ENCODE measurements at regions not wholly inside any gene's neighbourhood (a gene's known extent, or its start where the extent isn't known, plus 50 kb on each side); places are given as distances from the start of the nearest gene placed in this dataset.

DNA sequence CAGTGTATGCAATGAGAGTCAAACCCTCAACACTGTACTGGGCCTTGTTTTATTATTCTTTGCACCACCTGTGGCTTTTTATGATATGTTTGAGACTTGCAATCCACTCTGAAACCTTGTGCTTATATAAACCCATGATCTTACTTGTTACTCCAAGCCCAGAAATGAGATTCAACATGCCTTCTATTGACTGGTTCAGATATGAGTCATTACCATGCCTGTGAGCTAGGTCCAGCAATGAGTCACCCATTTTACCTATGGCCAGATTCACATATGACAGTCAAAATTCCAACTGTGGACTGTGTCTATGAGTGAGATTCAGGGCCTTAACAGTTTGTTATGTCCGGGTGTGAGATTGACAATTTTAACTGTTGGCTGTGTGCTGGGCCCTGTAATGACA, 1846.1 kb downstream of the TP53TG3F start:
- TF ChIP-seq, protein P1, sequence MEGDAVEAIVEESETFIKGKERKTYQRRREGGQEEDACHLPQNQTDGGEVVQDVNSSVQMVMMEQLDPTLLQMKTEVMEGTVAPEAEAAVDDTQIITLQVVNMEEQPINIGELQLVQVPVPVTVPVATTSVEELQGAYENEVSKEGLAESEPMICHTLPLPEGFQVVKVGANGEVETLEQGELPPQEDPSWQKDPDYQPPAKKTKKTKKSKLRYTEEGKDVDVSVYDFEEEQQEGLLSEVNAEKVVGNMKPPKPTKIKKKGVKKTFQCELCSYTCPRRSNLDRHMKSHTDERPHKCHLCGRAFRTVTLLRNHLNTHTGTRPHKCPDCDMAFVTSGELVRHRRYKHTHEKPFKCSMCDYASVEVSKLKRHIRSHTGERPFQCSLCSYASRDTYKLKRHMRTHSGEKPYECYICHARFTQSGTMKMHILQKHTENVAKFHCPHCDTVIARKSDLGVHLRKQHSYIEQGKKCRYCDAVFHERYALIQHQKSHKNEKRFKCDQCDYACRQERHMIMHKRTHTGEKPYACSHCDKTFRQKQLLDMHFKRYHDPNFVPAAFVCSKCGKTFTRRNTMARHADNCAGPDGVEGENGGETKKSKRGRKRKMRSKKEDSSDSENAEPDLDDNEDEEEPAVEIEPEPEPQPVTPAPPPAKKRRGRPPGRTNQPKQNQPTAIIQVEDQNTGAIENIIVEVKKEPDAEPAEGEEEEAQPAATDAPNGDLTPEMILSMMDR (IDR thresholded peaks at IDR 0.05) = no peak
- TF ChIP-seq POLR2A (IDR thresholded peaks at IDR 0.05) = no peak

All from right lobe of liver (tissue), 4 donors.